Superior temporal gyrus (tissue), 1 donor: ENCODE measurements at regions not wholly inside any gene's neighbourhood (a gene's known extent, or its start where the extent isn't known, plus 50 kb on each side); places are given as distances from the start of the nearest gene placed in this dataset.
A peak's percentile ranks its signal among the peaks of the same experiment; 100 is the strongest.

Experiments
- DNase-seq: peaks from one replicate; pipeline ENCODE4 v3.0.0-alpha.2; 2016; ENCODE audit errors: extremely low spot score

DNA sequence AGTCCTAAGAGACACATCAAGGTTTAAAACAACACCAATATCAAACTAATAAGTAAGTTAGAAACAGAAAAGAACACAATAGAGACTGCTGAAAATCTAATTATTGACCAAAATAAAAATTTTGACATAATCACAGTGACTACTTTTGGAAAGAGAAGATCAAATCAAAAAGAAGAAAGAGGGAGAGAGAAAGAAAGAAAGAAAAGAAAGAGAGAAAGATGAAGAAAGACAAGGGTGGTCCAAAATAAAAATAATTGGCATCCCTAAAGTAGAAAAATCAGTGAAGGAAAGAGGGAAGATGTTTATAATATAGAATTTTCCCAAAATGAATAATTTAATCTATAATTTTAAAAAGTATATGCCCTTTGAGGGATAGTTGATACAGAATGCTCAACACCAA is 118.8 kb upstream of the VIPR2 start:
- DNase-seq: no peak

DNA sequence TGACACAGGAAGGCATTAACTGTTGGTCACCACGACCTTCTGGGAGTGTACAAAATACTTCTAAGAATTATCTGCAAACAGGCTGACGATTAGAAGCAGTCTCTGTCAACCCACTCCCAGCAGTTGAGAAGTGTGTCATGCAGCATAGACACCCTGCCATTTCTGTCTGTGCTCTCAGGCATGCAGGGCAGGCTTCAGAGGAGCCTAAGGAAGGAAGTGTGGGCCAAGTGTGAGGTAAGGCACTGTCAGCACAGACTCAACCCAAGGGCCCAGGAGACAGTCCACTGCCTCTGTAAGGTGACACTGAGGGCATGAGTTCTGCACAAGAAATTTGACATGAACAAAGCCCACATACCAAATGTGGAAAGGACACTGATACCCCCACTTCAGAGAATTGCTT is 109.0 kb upstream of the VIPR2 start:
- DNase-seq: no peak

- DNase-seq: no peak
Measured at GRCh38 chr7:159250471-159250870, 105.8 kb upstream of the VIPR2 start.

- no peak for DNase-seq
Measured at GRCh38 chr7:159249671-159250070, 105.0 kb upstream of the VIPR2 start.

GRCh38 chr7:159247910-159248309 is 103.2 kb upstream of the VIPR2 start:
- DNase-seq: no peak

DNA sequence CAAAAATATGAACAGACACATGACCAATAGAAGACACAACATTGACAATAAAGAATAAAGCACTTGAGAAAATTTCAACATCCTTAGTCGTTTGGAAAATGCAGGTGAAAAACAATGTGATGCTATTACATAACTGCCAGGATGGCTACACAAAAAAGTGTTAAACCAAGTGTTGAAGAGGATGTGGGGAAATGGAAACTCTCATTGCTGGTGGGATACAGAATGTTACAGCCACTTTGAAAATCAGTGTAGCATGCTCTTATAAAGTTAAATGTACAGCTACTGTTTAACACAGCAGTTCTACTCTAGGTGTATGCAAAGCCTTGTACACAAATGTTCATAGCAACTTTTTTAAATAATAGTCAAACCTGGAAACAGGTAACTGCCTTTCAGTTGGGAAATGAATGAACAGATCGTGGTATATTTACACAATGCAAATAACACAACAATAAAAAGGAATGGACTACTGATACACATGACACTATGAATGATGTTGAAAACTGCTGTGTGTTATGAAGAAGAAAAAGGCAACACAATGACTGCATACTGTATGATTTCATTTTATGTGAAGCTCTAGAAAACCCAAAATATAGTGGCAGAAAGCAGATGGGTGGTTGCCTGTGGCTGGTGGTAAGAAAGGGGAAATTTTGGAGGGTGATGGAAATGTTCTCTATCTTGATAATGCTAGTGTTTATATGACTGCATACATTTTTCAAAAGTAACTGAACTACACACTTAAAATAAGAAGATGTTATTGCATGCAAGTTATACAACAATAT is 102.2 kb upstream of the VIPR2 start:
- DNase-seq: no peak

DNA sequence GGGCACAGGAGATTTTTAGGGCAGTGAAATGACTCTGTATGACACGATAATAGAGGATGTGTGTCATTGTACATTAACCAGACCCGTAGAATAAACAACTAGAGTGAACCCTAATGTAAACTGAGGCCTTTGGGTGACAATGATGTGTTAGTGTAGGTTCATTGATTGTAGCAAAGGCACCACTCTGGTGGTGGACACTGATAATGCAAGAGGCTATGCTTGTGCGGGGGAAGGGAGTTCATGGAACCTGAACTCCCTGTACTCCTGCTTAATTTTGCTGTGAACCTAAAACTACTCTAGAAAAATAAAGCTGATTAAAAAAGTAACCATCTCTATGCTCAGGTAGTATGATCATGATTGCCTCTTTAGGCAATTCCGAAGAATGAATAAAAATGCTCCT is 96.3 kb upstream of the VIPR2 start:
- DNase-seq: no peak

DNA sequence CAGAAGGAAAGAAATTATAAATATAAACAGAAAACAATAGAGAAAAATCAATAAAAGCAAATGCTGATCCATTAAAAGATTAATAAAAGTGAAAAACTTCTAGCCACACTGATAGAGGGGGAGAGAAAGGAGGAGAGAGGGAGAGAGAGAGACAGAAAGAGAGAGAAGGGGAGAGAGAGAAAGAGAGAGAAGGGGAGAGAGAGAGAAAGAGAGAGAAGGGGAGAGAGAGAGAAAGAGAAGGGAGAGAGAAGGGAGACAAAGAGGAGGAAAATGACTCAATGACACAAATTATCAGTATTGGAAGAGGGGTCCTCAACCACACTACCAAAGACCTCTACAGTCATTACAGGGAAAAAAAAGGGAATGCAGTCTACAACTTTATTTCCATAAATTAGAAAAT is 94.4 kb upstream of the VIPR2 start:
- no peak for DNase-seq

DNA sequence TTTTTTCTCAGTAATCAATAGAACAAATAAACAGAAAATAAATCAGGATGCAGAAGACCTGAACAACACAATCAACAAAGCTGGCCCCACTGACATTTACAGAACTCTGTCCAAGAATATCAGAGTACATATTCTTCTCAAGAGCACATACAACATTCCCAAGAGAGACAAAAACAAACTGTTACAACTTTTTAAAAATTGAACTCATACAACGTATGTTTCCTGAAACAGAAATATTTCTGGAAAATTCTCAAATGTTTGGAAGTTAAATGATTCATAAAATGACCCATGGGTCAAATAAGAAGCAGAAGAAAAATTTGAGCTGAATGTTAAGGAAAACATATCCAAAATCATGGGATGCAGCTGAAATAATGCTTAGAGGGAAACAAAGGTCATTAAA is 93.9 kb upstream of the VIPR2 start:
- no peak for DNase-seq

- DNase-seq: no peak
Measured at GRCh38 chr7:159237022-159237653, 92.5 kb upstream of the VIPR2 start.

DNA sequence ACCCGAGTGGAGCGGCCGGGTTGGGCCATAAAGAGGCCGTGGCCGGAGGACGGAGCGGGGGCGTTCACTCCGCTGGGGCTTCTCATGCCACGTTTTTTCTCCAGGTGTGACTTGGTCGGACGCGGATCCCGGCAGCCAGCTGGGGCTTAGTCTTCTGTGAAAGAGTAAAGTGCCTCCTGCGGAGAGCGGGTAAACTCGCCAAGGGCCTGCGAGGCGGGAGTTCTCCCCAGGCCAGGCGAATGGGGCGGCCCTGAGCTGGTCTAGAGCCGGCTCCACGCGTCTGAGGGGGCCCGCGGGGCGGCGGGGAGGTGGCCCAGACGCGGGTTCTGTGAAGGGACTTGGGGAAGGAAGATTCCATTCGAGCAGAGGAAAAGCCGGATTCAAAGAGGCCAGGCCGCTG is 86.3 kb upstream of the VIPR2 start:
- DNase-seq: no peak

GRCh38 chr7:159229683-159230475 is 85.2 kb upstream of the VIPR2 start:
- DNase-seq: peak; percentile 25

DNA sequence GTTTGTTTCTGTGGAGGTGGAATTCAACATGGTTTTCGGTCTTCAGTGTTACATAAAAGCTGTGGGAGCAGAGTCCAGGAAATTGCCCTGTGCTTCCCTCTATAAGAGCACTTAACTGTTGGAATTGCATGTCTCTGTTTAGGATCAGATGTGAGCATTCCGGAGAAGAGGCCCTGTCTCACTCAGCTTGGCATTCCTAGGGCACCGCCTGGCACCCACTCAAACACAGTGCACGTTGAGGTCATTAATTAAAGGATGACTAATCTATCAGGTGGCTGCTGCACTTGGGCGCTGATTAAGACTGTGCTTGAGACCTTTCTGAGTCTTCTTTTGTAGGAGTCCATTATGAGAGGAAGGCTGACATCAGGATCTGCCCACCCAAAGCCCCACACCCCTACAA is 82.8 kb upstream of the VIPR2 start:
- no peak for DNase-seq

DNA sequence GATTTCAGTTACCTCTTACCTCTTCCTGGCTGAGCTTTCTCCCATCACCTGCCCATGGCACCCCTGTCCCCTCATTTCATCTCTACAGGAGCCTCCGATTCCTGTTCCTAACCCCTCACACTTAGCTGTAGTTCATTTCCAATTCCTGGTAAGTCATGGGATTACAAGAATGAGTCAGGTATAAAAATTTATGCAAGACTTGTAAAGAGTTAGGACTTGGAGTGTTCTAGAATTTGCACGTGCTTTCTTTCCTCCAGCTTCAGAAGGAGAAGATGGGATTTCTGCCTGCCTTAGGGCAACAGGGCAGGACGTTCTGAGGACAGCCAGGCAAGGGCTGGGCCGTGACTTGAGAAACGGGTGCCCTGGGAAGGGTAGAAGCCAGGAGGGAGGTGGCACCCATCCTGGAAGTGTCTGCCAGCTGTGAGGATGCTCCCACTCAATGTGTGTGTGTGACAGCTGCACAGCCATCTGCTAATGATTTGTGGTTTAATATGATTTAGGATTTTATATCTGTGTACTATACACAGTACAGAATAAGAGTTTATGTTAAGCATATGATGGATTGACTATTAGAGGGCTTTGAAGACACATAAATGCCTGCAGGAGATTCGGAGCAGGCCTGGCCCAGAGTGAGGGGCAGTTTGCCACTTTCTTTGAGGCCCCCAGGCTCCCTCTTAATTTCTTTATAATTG is 81.5 kb upstream of the VIPR2 start:
- DNase-seq: no peak

GRCh38 chr7:159218607-159219006 is 73.9 kb upstream of the VIPR2 start:
- no peak for DNase-seq

GRCh38 chr7:159218170-159218569 is 73.5 kb upstream of the VIPR2 start:
- DNase-seq: no peak

DNA sequence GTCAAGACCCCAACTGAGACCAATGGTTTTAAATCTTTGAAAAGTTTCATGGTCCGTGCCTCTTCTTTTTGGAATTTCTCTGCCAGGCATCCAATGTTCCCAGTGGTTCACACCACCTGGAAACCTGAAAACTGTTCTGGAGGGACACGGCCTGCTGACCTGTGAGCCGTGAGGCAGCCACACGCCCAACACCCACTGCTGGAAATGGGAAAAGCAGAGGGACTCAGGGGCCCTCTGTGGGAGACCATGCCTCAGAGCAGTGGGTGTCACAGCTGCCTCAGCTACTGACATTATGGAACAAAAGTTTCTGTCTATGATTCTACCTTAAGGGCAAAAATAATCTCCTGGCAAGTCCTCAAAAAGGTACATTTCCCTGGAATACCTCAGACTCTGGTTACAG is 70.4 kb upstream of the VIPR2 start:
- no peak for DNase-seq

DNA sequence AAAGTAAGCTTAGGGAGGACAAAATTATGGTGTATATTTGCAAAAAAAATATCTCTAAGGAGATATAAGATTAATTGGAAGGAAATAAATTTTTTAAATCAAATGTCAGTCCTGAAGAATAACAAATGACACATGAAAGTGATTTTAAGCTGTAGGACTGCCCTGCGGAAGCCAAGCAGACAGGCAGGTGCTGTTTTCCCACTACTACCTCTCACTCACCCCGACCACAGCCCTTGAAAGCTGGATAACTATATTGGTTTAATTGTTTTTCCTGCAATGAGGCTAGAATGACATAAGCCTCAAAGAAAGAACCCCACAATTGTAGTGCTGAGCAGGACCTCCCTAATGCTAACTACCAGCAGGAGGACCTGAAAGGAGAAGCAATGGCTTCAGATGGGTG is 68.6 kb upstream of the VIPR2 start:
- no peak for DNase-seq

DNA sequence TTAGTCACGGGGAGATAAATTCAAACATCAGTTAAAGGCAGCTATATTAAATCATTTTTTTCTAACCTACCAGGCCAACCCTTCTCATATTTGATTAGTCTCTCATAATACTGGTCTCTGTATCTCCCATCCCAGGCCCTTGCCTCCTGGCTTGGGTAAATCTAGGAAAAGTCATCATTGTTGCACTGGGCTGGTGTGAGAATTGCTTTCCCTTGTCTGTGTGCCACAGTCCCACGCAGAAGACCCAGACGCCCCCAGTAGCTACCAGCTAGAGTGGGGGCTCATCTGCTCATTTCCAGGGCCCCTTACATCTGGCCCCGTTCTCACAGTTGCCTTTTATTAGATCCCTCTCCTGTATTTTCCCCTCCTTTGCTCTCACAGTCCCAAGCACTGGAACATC is 67.6 kb upstream of the VIPR2 start:
- no peak for DNase-seq

DNA sequence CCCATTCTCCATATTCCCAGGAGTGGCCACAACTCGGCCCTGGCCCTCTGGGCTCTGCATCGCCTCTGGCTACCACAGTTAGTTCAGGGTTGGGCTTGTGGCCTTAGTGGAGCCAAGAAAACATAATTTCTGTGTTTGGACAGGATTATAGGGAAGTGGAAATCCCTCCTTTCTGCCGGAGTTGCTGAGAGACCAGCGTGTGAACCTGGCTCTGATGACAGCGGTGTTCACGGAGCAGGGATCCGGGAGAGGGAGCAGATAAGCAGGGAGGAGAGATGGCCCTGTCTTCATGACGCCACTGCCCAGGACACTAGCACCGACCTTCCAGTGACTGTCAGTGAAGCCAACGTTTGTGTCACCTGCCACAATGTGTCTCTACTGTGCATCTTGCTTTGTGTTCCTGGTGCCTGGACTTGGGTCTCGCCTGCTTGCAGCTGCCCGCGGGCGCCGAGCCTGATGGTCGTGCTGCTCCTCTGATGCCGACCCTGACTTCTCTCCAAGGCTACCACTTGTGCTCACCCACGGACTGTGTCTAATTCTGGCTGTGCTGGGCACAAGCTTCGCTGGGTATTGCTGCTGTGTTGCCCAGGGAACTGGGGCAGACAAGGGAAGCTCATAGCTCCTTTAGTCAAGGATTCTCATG is 67.0 kb upstream of the VIPR2 start:
- DNase-seq: peak; percentile 27

DNA sequence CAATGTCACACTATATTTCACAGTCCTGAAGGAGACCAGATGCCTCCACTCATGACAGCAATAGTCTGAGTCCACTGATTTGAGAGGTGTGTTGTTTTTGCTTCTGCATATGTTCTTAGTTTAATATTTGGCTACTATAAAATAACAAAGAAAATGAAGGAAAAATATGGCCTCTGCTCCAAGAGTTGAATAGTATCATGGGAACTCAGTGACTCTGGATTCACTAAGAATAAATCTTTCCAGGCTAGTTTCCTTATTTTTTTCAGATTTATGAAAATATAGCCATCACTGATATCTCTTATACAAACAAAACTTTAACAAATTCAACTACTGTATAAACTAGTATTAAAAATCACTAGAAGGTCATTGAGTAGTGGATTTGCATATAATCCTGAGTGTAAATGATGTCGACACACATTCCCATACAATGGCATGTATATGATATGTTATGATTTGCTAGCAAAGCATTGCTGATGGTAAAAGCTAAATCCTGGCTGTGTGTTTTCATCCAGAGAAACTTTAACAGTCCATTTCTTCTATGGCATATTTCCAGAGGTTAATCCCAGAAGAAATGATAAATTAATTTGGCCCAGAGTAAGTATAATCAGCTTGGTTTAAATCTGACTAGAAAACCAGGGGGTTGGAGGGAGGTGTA is 66.0 kb upstream of the VIPR2 start:
- DNase-seq: no peak
